Keratinocyte (primary cell): ENCODE measurements at regions not wholly inside any gene's neighbourhood (a gene's known extent, or its start where the extent isn't known, plus 50 kb on each side); places are given as distances from the start of the nearest gene placed in this dataset.
"Not testable (repeated sequence)": the region's sequence is repeated elsewhere in the genome, so short reads cannot be mapped to it uniquely, and the experiment has no call there.

Experiments
- DNase-seq: peaks from one replicate; pipeline ENCODE4 v3.0.0-alpha.2; 2011; ENCODE audit warnings: low read depth, missing footprints, low spot score
- FAIRE-seq: peaks from 2 replicates; lab custom pipeline; 2011; peaks lifted over from hg19 to GRCh38; lab: Jason Lieb, UNC
- H2AFZ ChIP-seq: 2 replicates; pipeline ENCODE4 v1.6.0; 2012; ENCODE audit warnings: low read length, control low read depth, inconsistent platforms; ENCODE audit not compliant: control insufficient read depth
- H3K27ac ChIP-seq: 2 replicates; pipeline ENCODE4 v1.5.1; 2011; ENCODE audit warnings: low read length; ENCODE audit not compliant: control insufficient read depth, insufficient read depth
- H3K27me3 ChIP-seq: 3 replicates; pipeline ENCODE4 v1.6.0; 2011; ENCODE audit warnings: low read length; ENCODE audit not compliant: control insufficient read depth, insufficient read depth; ENCODE audit errors: extremely low read depth
- H3K36me3 ChIP-seq, 2 experiments: 2 replicates in 1 of 2; 3 replicates in 1 of 2; pipeline ENCODE4 v1.5.1; 2011; ENCODE audit warnings: low read length in 2 of 2, mild to moderate bottlenecking in 1 of 2; ENCODE audit not compliant: control insufficient read depth in 2 of 2, insufficient read depth in 2 of 2; ENCODE audit errors: extremely low read depth in 1 of 2
- H3K4me1 ChIP-seq: 3 replicates; pipeline ENCODE4 v1.5.1; 2011; ENCODE audit warnings: low read length; ENCODE audit not compliant: control insufficient read depth, insufficient read depth; ENCODE audit errors: extremely low read depth
- H3K4me2 ChIP-seq: 3 replicates; pipeline ENCODE4 v1.6.0; 2011; ENCODE audit warnings: low read depth, low read length; ENCODE audit not compliant: control insufficient read depth, insufficient read depth; ENCODE audit errors: extremely low read depth
- H3K4me3 ChIP-seq, 3 experiments: fragments of 200-600 bp in 1 of 3; sonication (generic) in 1 of 3; 2 replicates in 2 of 3; 3 replicates in 1 of 3; pipeline ENCODE4 v1.5.1; 2011 to 2016; ENCODE audit warnings: low read length in 3 of 3, mild to moderate bottlenecking in 3 of 3, control low read depth in 2 of 3, inconsistent platforms in 1 of 3, low read depth in 1 of 3, mixed read lengths in 1 of 3, mixed run types in 1 of 3, moderate library complexity in 1 of 3; ENCODE audit not compliant: control insufficient read depth in 2 of 3, insufficient read depth in 2 of 3; ENCODE audit errors: extremely low read depth in 1 of 3
- H3K79me2 ChIP-seq: 2 replicates; pipeline ENCODE4 v1.6.0; 2012; ENCODE audit warnings: low read length; ENCODE audit not compliant: control insufficient read depth, insufficient read depth
- H3K9ac ChIP-seq: 3 replicates; pipeline ENCODE4 v1.6.0; 2011; ENCODE audit warnings: low read length; ENCODE audit not compliant: control insufficient read depth, insufficient read depth; ENCODE audit errors: extremely low read depth
- H3K9me1 ChIP-seq: 3 replicates; pipeline ENCODE4 v1.6.0; 2011; ENCODE audit warnings: low read length; ENCODE audit not compliant: control insufficient read depth, insufficient read depth; ENCODE audit errors: extremely low read depth
- H3K9me3 ChIP-seq: 2 replicates; pipeline ENCODE4 v1.5.1; 2012; ENCODE audit warnings: low read depth, low read length; ENCODE audit not compliant: control insufficient read depth
- H4K20me1 ChIP-seq: 3 replicates; pipeline ENCODE4 v1.6.0; 2011; ENCODE audit warnings: low read length; ENCODE audit not compliant: control insufficient read depth, insufficient read depth; ENCODE audit errors: extremely low read depth
- EZH2 ChIP-seq: IDR thresholded peaks from one replicate; pipeline ENCODE4 v1.6.1; 2012; ENCODE audit warnings: inconsistent platforms, mild to moderate bottlenecking, low read length, moderate library complexity
- dilution Hi-C: fragments of 300-500 bp; cut with MboI; formaldehyde crosslinking; loops from one replicate; pipeline ENCODE4 v1.7.0; 2020; ENCODE audit warnings: low sequenced_read_pairs; ENCODE audit not compliant: extremely low pct_ligation_motif_present
- TF ChIP-seq, protein P1 (sequence below), 3 experiments: IDR thresholded peaks in 1 of 3; conservative IDR thresholded peaks in 1 of 3; optimal IDR thresholded peaks in 1 of 3; 2 replicates in 2 of 3; 3 replicates in 1 of 3; pipeline versions ENCODE3 to v1.5.1; 2011; ENCODE audit warnings: low read length in 3 of 3, mild to moderate bottlenecking in 3 of 3, moderate library complexity in 2 of 3, control low read depth in 1 of 3, inconsistent platforms in 1 of 3; ENCODE audit not compliant: insufficient read depth in 2 of 3; ENCODE audit errors: extremely low read depth in 1 of 3

DNA sequence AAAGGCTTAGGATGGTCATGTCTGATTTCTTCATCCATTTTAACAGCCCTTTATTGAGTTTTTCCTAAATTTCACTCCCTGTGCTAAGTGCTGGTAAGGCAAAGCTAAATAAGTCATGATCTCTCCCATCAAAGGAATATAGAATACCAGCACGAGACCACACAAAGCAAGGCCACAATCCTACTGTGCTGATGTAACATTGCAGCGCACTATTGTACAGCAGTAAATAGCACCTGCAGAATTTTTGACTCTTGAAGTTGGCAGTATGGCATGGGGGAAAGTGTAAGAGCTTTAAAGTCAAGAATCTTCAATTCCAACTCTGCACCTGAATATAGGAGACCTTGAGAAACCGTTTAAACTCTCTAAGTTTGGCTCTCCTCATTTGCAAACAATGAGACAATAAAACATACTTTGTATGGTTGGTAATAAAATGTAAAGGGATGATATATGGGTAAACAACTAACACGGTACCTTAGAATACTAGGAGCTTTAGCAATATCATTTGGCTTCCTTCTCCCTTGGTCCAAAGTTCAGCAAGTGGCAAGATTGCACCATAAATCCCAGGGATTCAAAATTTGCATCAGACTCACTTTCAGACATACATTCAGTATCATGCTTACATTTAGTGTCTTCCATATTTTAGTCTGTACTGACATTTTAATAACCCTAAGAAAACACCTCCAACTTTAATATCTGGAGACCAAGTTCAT is 132.9 kb upstream of the PRDX6 start:
- H3K9me3 ChIP-seq: no peaks in the 10 kb centered on the region
- H4K20me1 ChIP-seq: no peaks in the 10 kb centered on the region
- H3K9ac ChIP-seq: no peak overlapping the region
- no peaks in the 10 kb centered on the region for H3K4me1 ChIP-seq
- no peaks in the 10 kb centered on the region for H3K36me3 ChIP-seq
- no peaks in the 10 kb centered on the region for H3K79me2 ChIP-seq
- H3K4me3 ChIP-seq: no peak overlapping the region
- no peaks in the 10 kb centered on the region for H3K27me3 ChIP-seq
- no peaks in the 10 kb centered on the region for H3K9me1 ChIP-seq
- H3K27ac ChIP-seq: no peak overlapping the region
- TF ChIP-seq, protein P1, sequence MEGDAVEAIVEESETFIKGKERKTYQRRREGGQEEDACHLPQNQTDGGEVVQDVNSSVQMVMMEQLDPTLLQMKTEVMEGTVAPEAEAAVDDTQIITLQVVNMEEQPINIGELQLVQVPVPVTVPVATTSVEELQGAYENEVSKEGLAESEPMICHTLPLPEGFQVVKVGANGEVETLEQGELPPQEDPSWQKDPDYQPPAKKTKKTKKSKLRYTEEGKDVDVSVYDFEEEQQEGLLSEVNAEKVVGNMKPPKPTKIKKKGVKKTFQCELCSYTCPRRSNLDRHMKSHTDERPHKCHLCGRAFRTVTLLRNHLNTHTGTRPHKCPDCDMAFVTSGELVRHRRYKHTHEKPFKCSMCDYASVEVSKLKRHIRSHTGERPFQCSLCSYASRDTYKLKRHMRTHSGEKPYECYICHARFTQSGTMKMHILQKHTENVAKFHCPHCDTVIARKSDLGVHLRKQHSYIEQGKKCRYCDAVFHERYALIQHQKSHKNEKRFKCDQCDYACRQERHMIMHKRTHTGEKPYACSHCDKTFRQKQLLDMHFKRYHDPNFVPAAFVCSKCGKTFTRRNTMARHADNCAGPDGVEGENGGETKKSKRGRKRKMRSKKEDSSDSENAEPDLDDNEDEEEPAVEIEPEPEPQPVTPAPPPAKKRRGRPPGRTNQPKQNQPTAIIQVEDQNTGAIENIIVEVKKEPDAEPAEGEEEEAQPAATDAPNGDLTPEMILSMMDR (optimal IDR thresholded peaks at IDR 0.05 in 1 of 3, IDR thresholded peaks at IDR 0.05 in 1 of 3, conservative IDR thresholded peaks at IDR 0.05 in 1 of 3; ENCODE audit: extremely low read depth in 1 of 3, insufficient read depth in 2 of 3, low read length in 3 of 3): no peak
- no peak for TF ChIP-seq EZH2
- FAIRE-seq (no peak), DNase-seq (no peak)
- dilution Hi-C loops: no loop called here
- H2AFZ ChIP-seq: no peak overlapping the region
- no peak overlapping the region for H3K4me2 ChIP-seq

GRCh38 chr1:173347282-173347818 is 129.8 kb upstream of the PRDX6 start:
- FAIRE-seq: peak; percentile 17
- TF ChIP-seq, protein P1 (optimal IDR thresholded peaks at IDR 0.05 in 1 of 3, IDR thresholded peaks at IDR 0.05 in 1 of 3, conservative IDR thresholded peaks at IDR 0.05 in 1 of 3; ENCODE audit: extremely low read depth in 1 of 3, insufficient read depth in 2 of 3, low read length in 3 of 3): no peak
- no peak for TF ChIP-seq EZH2
- Histone ChIP-seq H3K27me3 (no peaks in the 10 kb centered on the region), H3K79me2 (no peaks in the 10 kb centered on the region), H3K4me1 (no peaks in the 10 kb centered on the region), H3K4me2 (no peak overlapping the region), H3K36me3 (no peaks in the 10 kb centered on the region), H3K4me3 (no peak overlapping the region), H3K27ac (no peak overlapping the region), H3K9me3 (no peaks in the 10 kb centered on the region), H4K20me1 (no peaks in the 10 kb centered on the region), H3K9me1 (no peaks in the 10 kb centered on the region), H2AFZ (no peak overlapping the region), H3K9ac (no peak overlapping the region)
- dilution Hi-C loops: no loop called here
- no peak for DNase-seq

- H3K79me2 ChIP-seq, H2AFZ ChIP-seq, H3K9ac ChIP-seq, H3K9me1 ChIP-seq, dilution Hi-C loops, H3K27me3 ChIP-seq, H3K4me3 ChIP-seq, H3K36me3 ChIP-seq, H3K9me3 ChIP-seq, DNase-seq, H3K4me2 ChIP-seq, H4K20me1 ChIP-seq, FAIRE-seq, H3K27ac ChIP-seq: not testable (repeated sequence)
- H3K4me1 ChIP-seq: peaks cover 11% of the 10 kb centered on the region
These were observed 124.5 kb upstream of the PRDX6 start for GRCh38 chr1:173352635-173353034.
